OCI-LY3 (cell line): ENCODE measurements at regions not wholly inside any gene's neighbourhood (a gene's known extent, or its start where the extent isn't known, plus 50 kb on each side); places are given as distances from the start of the nearest gene placed in this dataset.
A peak's percentile ranks its signal among the peaks of the same experiment; 100 is the strongest.

Experiments
- H2AFZ ChIP-seq: fragments of 200-600, 300-600 bp; shearing (Covaris generic); 2 replicates; pipeline ENCODE4 v1.6.0; 2014; ENCODE audit warnings: antibody characterized with exemption, low read depth, low read length
- H3K27ac ChIP-seq: fragments of 200-600, 300-600 bp; sonication (generic); 2 replicates; pipeline ENCODE4 v1.5.1; 2014; ENCODE audit warnings: mild to moderate bottlenecking, low read length, moderate library complexity, mixed read lengths
- H3K27me3 ChIP-seq: fragments of 200-600, 300-600 bp; sonication (generic); 2 replicates; pipeline ENCODE4 v1.6.1; 2014; ENCODE audit warnings: low read depth, low read length, mixed read lengths
- H3K36me3 ChIP-seq: fragments of 200-600, 300-600 bp; sonication (generic); replicated peaks from 2 replicates; pipeline ENCODE3; 2014; ENCODE audit warnings: low read depth, low read length, mixed read lengths
- H3K4me1 ChIP-seq: fragments of 300-600, 200-600 bp; sonication (generic); 2 replicates; pipeline ENCODE4 v1.6.1; 2014; ENCODE audit warnings: low read length, mixed read lengths
- H3K4me2 ChIP-seq: fragments of 200-600, 300-600 bp; sonication (generic); 2 replicates; pipeline ENCODE4 v1.6.1; 2014; ENCODE audit warnings: low read length, mixed read lengths
- H3K4me3 ChIP-seq: fragments of 300-600, 200-600 bp; sonication (generic); 2 replicates; pipeline ENCODE4 v1.5.1; 2014; ENCODE audit warnings: antibody characterized with exemption, mild to moderate bottlenecking, low read length, moderate library complexity
- H3K79me2 ChIP-seq: fragments of 300-600, 200-600 bp; shearing (Covaris generic); 2 replicates; pipeline ENCODE4 v1.6.1; 2014; ENCODE audit warnings: mild to moderate bottlenecking, low read length, mixed read lengths
- H3K9ac ChIP-seq: fragments of 300-600, 200-600 bp; shearing (Covaris generic); 2 replicates; pipeline ENCODE4 v1.6.0; 2014; ENCODE audit warnings: mild to moderate bottlenecking, low read length, moderate library complexity
- H3K9me3 ChIP-seq: fragments of 200-600, 300-600 bp; shearing (Covaris generic); 2 replicates; pipeline ENCODE4 v1.6.1; 2014; ENCODE audit warnings: low read length, mixed read lengths; ENCODE audit not compliant: insufficient read depth
- H4K20me1 ChIP-seq: fragments of 200-600, 300-600 bp; sonication (generic); 2 replicates; pipeline ENCODE4 v1.6.1; 2016; ENCODE audit warnings: low read length, mixed read lengths; ENCODE audit not compliant: insufficient read depth
- CTCF ChIP-seq: fragments of 200-600, 300-600 bp; sonication (generic); IDR thresholded peaks from 2 replicates; pipeline ENCODE4 v1.5.1; 2014; ENCODE audit warnings: antibody characterized with exemption, low read length, low read depth
- EZH2phosphoT487 ChIP-seq: fragments of 200-600 bp; shearing (Covaris generic); IDR thresholded peaks from 2 replicates; pipeline ENCODE4 v1.6.1; 2018; ENCODE audit warnings: antibody characterized with exemption, mixed run types, low read depth

DNA sequence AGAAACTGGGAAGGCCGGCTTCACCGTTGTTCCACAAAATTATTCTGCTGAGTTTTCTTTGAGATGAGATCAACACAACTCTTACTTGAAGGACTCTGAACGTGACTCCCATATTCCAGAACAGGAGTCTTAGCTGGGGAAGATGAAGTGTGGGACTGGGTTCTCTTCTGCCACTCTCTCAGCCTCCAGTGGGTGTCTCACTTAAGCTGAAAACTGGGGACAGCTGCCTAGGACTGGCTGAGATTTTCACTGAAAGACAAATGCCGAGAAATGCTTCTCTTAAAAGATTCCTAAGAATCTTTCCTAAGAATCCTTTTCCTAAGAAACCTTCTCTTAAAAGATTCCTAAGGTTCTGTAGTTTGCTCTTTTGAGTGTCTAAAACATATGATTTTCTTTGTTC lies 156.6 kb upstream of the LHCGR start:
- no peak overlapping the region for H2AFZ ChIP-seq
- H3K27me3 ChIP-seq = no peaks in the 10 kb centered on the region
- no peaks in the 10 kb centered on the region for H3K36me3 ChIP-seq

DNA sequence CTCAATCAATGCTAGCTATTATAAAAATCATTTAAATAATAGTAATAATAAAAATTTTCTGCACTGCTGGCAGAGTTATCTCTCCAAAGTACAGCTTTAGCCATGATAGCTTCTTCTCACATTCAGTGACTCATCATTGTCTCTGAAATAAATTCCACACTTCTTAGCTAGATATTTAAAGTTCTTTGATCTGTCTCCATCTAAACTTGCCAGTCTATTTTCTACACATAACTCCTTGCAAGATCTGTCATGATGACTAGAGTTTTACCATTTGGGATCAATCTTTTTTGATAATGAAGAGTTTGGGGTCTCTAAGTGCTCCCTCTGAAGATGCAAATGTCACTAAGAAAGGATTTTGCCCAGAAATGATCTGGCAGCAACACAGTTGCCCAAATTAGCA lies 155.4 kb upstream of the LHCGR start:
- H3K4me1 ChIP-seq = peaks cover 7% of the 10 kb centered on the region
- H3K4me2 ChIP-seq = no peak overlapping the region
- H3K27me3 ChIP-seq = no peaks in the 10 kb centered on the region
- TF ChIP-seq EZH2phosphoT487 = no peak
- TF ChIP-seq CTCF = no peak
- no peaks in the 10 kb centered on the region for H3K79me2 ChIP-seq
- H3K4me3 ChIP-seq = no peak overlapping the region
- no peak overlapping the region for H3K9ac ChIP-seq
- H3K27ac ChIP-seq = no peak overlapping the region
- H3K36me3 ChIP-seq = no peaks in the 10 kb centered on the region
- H2AFZ ChIP-seq = no peak overlapping the region
- no peaks in the 10 kb centered on the region for H3K9me3 ChIP-seq
- H4K20me1 ChIP-seq = no peaks in the 10 kb centered on the region

More for the DNA sequence above, 156.6 kb upstream of the LHCGR start:
- no peaks in the 10 kb centered on the region for H3K79me2 ChIP-seq
- no peak overlapping the region for H3K27ac ChIP-seq
- no peak overlapping the region for H3K4me2 ChIP-seq
- H3K9ac ChIP-seq = no peak overlapping the region
- H3K4me1 ChIP-seq = peaks cover 7% of the 10 kb centered on the region
- H4K20me1 ChIP-seq = no peaks in the 10 kb centered on the region
- H3K9me3 ChIP-seq = no peaks in the 10 kb centered on the region
- no peak for TF ChIP-seq EZH2phosphoT487
- TF ChIP-seq CTCF = peak; percentile 40
- H3K4me3 ChIP-seq = no peak overlapping the region

DNA sequence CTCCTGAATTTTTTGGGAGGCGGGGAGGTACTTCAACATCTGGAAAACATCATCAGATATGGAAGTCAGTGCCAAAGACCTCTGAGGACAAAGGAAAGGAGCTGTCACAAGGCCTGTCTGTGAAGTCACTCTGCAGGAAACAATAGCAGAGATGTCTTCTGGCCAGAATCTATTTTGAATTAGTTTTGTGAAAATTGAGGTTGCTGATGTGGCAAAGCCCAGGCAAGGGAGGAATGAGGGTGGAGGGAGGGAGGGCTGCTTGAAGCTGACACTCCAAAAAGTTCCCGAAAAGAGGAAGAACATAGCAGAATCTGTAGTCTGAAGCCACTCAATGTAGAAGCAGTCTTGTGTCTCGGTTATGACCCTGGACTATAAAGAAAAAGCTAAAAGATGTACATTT lies 151.1 kb upstream of the LHCGR start:
- no peak overlapping the region for H3K4me3 ChIP-seq
- H3K79me2 ChIP-seq = no peaks in the 10 kb centered on the region
- H3K36me3 ChIP-seq = no peaks in the 10 kb centered on the region
- no peaks in the 10 kb centered on the region for H4K20me1 ChIP-seq
- H2AFZ ChIP-seq = no peak overlapping the region
- TF ChIP-seq CTCF (no peak), EZH2phosphoT487 (no peak)
- H3K4me1 ChIP-seq = no peaks in the 10 kb centered on the region
- no peaks in the 10 kb centered on the region for H3K27me3 ChIP-seq
- H3K9me3 ChIP-seq = no peaks in the 10 kb centered on the region
- no peak overlapping the region for H3K9ac ChIP-seq
- no peak overlapping the region for H3K27ac ChIP-seq
- H3K4me2 ChIP-seq = no peak overlapping the region

GRCh38 chr2:48905696-48906095 lies 150.2 kb upstream of the LHCGR start:
- Histone ChIP-seq H2AFZ (no peak overlapping the region), H3K9ac (no peak overlapping the region), H3K27ac (no peak overlapping the region)

More at GRCh38 chr2:48905696-48906095, 150.2 kb upstream of the LHCGR start:
- TF ChIP-seq CTCF = no peak
- TF ChIP-seq EZH2phosphoT487 = no peak
- Histone ChIP-seq H3K4me2 (no peak overlapping the region), H3K79me2 (no peaks in the 10 kb centered on the region), H3K36me3 (no peaks in the 10 kb centered on the region), H4K20me1 (no peaks in the 10 kb centered on the region), H3K9me3 (no peaks in the 10 kb centered on the region), H3K27me3 (no peaks in the 10 kb centered on the region), H3K4me1 (no peaks in the 10 kb centered on the region), H3K4me3 (no peak overlapping the region)
